ENCODE measurements at regions not wholly inside any gene's neighbourhood (a gene's known extent, or its start where the extent isn't known, plus 50 kb on each side); places are given as distances from the start of the nearest gene placed in this dataset.

- TF ChIP-seq POLR2A (IDR thresholded peaks at IDR 0.05), result no peak
- TF ChIP-seq CTCF (IDR thresholded peaks at IDR 0.05), result no peak
Measured at GRCh38 chr6:14305624-14306023, 188.1 kb downstream of the CD83 start.

Measured in body of pancreas (tissue), 4 donors.